Smooth muscle cell of the brain vasculature (primary cell): ENCODE measurements at regions not wholly inside any gene's neighbourhood (a gene's known extent, or its start where the extent isn't known, plus 50 kb on each side); places are given as distances from the start of the nearest gene placed in this dataset.

Source experiments
- DNase-seq: peaks from one replicate; pipeline ENCODE4 v3.0.0-alpha.2; 2012; ENCODE audit warnings: low read depth, low spot score

GRCh38 chr9:26394025-26394424, 498.6 kb downstream of the CAAP1 start:
- no peak for DNase-seq

DNA sequence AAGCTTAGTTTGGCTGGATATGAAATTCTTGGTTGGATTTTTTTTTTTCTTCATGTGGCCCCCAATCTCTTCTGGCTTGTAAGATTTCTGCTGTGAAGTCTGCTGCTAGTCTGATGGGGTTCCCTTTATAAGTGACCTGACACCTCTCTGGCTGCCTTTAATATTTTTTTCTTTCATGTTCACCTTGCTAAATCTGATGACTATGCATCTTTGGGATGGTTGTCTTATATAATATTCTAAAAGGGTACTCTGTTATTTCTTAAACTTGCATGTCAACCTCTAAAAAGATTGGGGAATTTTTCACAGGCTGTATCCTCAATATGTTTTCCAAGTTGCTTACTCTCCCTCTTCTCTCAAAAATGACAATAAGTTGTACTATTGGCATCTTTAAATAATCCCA, 500.0 kb downstream of the CAAP1 start:
- no peak for DNase-seq

GRCh38 chr9:26391036-26391435, 501.6 kb downstream of the CAAP1 start:
- no peak for DNase-seq

GRCh38 chr9:26375448-26375847, 517.2 kb downstream of the CAAP1 start:
- DNase-seq: no peak

DNA sequence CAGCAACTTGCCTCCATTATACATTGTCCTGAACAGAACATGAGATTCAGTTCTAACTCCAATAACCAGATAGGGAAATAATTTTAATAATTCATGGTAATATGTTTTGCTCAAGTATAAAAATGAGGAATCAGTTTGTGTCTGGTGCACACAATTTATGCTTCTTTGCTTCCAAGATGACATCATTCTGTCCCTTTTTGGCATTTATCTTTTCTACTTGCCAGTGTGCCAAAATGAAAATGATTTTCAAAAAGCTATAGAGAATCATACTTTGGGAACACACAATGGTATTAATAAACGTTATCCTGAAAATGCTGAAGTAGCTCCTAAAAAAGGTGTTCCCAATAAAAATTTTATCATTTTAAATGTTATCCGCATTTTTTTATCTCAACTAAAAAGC, 519.0 kb downstream of the CAAP1 start:
- no peak for DNase-seq

- no peak for DNase-seq
Measured at GRCh38 chr9:26371236-26371635, 521.4 kb downstream of the CAAP1 start.

DNA sequence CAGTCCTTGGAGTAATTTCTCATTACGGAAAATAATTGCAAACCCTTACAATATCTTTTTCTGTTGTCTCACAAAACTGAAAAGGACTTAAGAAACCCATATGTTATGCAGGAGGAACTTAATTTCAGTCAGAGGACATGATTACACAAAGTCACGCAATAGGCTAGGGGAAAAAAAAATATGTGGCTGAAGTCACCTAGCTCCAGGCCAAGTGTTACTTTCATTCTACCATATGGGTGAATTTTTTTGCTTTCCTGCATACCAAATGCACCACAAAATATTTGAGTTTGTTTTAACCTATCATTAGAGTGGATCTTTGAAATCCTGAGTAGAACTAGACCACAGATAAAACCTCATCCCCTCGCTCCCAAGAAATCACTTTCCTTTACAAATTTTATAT, 523.5 kb downstream of the CAAP1 start:
- no peak for DNase-seq

DNA sequence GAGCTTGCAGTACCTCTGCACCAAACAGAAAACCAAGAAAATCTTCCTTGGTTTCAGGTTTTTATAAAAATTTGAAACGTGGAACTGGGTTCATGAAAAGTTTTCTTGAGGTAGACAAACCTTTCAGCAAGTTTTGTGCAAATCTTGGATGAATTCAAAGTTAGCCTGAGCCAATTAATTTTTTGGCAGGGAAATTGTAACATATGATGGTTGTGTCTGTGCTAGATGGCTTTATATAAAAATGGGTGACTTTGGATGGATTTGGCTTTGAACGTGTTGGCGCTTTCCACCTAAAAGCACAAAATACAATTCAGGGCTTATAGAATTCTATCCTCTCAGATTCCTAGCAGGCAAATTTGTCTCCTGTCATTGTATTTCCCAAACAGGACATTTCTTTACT, 524.4 kb downstream of the CAAP1 start:
- DNase-seq: no peak

- DNase-seq: no peak
Measured at GRCh38 chr9:26361010-26361409, 531.6 kb downstream of the CAAP1 start.

- no peak for DNase-seq
Measured at GRCh38 chr9:26358836-26359235, 533.8 kb downstream of the CAAP1 start.

DNA sequence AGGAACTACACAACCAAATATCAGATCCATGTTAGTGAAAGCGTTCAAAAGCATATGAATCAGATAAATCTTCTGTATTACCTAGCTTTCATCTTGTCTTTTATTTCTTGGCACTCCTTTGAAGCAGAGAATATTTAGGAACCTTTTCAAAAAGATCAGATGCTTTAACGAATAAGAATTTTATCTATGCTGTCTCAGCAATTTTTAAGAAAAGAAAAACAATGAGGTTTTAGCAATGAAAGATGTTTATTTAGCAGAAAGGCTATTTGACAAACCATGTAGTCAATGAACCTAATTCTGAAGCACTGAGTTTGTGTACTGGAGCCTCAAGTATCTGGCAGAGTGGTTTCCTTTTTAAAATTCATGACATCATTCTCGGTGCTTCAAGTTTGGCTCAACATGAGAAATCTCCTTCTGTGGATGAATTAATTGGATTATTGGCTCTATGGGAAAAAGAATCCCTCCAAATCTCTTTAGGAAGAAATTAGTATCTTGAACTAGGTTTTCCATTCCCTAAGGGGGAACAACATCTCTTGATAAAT, 534.7 kb downstream of the CAAP1 start:
- DNase-seq: no peak

- no peak for DNase-seq
Measured at GRCh38 chr9:26356491-26356890, 536.1 kb downstream of the CAAP1 start.

- DNase-seq: no peak
Measured at GRCh38 chr9:26346942-26347477, 545.6 kb downstream of the CAAP1 start.

GRCh38 chr9:26341545-26341944, 551.1 kb downstream of the CAAP1 start:
- no peak for DNase-seq

GRCh38 chr9:26339796-26340195, 552.8 kb downstream of the CAAP1 start:
- DNase-seq: no peak

- DNase-seq: no peak
Measured at GRCh38 chr9:26335116-26335515, 557.5 kb downstream of the CAAP1 start.

DNA sequence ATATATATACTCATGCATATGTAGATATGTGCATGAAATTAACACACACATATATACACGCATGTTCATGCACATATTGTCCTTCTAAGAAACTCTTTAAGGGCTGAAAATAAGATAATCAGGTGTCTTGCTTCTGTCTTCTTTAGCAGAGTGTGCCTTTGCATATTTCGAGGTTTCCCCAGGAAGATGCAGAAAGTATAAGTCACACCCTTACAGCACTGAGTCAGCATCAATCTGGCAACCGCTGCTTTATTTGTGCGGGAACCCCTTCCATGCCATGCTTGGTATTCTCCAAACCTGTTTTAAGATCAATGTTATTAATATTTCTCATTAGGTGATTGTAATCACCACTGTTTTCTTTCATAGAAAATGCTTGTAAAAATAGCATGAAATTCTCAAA, 557.9 kb downstream of the CAAP1 start:
- DNase-seq: no peak

GRCh38 chr9:26331223-26331622, 561.4 kb downstream of the CAAP1 start:
- DNase-seq: no peak

DNA sequence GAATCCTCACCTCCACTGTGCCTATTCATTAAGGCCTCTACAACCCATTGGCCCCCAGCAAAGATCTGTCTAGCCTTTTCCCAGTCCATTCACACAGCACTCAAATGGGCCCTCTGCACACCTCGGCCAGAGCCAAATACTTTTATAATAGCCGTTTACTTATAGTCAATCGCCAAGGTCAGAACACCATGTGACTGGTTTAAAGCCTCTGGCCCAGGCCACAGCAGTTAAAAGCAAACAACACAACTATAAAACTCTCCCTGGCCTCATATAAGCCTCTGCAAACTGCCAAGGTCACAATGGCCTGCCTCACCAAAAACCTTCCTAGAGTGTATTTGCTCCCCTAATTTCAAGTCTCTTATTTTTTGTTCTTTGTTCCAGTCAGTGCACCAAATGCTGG, 562.6 kb downstream of the CAAP1 start:
- no peak for DNase-seq

DNA sequence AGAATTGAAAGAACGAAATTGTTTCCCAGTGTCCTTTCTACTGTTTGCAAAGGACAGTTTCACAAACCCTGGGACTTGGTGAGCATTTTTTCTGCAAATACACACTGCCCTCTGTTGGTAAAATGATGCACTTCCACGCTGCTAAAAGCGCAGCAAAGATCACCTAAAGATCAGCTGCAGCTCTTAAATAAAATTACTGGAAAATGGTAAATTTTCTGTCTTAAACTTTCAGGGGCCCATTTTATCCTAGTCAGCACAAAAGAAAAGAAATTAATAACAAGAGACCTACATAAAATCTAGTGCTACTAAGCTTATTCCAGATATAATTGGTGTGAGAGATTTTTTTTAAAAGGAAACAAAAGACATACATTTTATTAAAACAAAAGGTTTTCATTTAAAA, 566.0 kb downstream of the CAAP1 start:
- peak; percentile 26 for DNase-seq

GRCh38 chr9:26325444-26325829, 567.2 kb downstream of the CAAP1 start:
- no peak for DNase-seq

- no peak for DNase-seq
Measured at GRCh38 chr9:26324786-26325443, 567.7 kb downstream of the CAAP1 start.

DNA sequence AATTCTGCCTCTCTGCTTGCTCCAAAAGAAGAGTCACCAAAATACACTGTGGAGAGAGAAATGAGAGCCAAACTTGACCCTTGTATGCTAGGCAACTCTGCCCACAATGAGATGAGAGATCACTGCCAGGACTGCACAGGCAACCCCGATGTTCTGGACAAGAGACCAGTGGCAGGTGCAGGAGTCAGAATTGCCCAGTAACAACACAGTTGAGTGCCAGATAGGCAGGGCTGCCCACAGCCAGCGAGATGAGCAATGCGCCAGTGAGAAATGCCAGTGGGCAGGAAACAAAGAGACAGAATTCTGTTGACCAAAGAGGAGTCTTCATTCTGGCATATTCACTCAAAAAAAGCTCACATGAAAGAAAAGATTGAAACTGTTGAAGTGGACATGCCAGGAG, 570.7 kb downstream of the CAAP1 start:
- no peak for DNase-seq

DNA sequence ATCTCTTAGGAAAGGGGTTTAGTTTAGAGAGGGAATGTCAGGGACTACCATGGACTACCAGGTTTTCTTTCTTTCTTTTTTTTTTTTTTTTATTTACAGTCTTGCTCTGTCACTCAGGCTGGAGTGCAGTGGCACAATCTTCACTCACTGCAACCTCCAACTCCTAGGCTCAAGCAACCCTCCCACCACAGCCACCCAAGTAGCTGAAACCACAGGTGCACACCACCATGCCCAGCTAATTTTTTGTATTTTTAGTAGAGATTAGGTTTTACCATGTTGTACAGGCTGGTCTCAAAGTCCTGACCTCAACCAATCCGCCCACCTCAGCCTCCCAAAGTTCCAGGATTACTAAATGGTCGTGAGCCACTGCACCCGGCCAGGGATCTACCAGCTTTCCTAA, 572.7 kb downstream of the CAAP1 start:
- DNase-seq: no peak
